ENCODE measurements at regions not wholly inside any gene's neighbourhood (a gene's known extent, or its start where the extent isn't known, plus 50 kb on each side); places are given as distances from the start of the nearest gene placed in this dataset.
"Not testable (repeated sequence)": the region's sequence is repeated elsewhere in the genome, so short reads cannot be mapped to it uniquely, and the experiment has no call there.

DNA sequence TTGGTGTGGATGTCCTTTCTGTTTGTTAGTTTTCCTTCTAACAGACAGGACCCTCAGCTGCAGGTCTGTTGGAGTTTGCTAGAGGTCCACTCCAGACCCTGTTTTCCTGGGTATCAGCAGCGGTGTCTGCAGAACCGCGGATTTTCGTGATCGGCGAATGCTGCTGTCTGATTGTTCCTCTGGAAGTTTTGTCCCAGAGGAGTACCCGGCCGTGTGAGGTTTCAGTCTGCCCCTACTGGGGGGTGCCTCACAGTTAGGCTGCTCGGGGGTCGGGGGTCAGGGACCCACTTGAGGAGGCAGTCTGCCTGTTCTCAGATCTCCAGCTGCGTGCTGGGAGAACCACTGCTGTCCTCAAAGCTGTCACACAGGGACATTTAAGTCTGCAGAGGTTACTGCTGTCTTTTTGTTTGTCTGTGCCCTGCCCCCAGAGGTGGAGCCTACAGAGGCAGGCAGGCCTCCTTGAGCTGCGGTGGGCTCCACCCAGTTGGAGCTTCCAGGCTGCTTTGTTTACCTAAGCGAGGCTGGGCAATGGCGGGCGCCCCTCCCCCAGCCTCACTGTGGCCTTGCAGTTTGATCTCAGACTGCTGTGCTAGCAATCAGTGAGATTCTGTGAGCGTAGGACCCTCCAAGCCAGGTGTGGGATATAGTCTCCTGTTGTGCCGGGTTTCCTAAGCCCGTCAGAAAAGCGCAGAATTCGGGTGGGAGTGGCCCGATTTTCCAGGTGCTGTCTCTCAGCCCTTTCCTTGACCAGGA, 345.2 kb downstream of the PTH2R start:
- TF ChIP-seq CTCF (conservative IDR thresholded peaks at IDR 0.05; ENCODE audit: low read length); EZH2phosphoT487 (IDR thresholded peaks at IDR 0.05; ENCODE audit: borderline replicate concordance): not testable (repeated sequence)

Data from Loucy (cell line).